ENCODE measurements at regions not wholly inside any gene's neighbourhood (a gene's known extent, or its start where the extent isn't known, plus 50 kb on each side); places are given as distances from the start of the nearest gene placed in this dataset.
"Not testable (repeated sequence)": the region's sequence is repeated elsewhere in the genome, so short reads cannot be mapped to it uniquely, and the experiment has no call there.

DNA sequence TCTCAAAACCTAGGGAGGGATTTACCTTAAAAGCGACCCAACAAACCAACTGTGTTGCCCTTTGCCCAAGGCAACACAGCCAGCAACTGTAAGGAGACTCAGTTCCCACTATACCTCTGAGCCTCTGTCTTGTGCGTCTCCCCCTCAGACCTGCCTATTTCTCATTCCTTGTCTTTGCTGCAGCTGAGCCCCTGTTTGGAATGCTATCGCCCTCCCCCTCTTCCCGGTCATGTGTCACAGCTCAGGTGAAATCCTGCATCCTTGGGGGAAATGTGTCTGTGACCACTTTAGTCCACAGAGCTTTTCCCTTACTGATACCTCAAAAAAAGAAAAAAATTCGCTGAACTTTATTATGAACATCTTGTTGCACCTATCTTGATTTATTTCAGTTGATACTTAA is 52.0 kb upstream of the LRIG1 start:
- H3K9ac ChIP-seq (ENCODE audit: low read length) = no peak overlapping the region
- H3K4me1 ChIP-seq (ENCODE audit: control insufficient read depth, insufficient read depth, low read length) = peaks cover 5% of the 10 kb centered on the region
- H3K27me3 ChIP-seq (replicated peaks; ENCODE audit: control insufficient read depth, insufficient read depth, low read length) = peaks cover 8% of the 10 kb centered on the region
- DNase-seq (ENCODE audit: low read depth) = no peak
- H3K36me3 ChIP-seq (ENCODE audit: control insufficient read depth, insufficient read depth, low read length, severe bottlenecking) = no peaks in the 10 kb centered on the region
- H3K4me3 ChIP-seq (ENCODE audit: low read length) = no peak overlapping the region
- H3K9me3 ChIP-seq (ENCODE audit: control insufficient read depth, low read length) = no peaks in the 10 kb centered on the region

DNA sequence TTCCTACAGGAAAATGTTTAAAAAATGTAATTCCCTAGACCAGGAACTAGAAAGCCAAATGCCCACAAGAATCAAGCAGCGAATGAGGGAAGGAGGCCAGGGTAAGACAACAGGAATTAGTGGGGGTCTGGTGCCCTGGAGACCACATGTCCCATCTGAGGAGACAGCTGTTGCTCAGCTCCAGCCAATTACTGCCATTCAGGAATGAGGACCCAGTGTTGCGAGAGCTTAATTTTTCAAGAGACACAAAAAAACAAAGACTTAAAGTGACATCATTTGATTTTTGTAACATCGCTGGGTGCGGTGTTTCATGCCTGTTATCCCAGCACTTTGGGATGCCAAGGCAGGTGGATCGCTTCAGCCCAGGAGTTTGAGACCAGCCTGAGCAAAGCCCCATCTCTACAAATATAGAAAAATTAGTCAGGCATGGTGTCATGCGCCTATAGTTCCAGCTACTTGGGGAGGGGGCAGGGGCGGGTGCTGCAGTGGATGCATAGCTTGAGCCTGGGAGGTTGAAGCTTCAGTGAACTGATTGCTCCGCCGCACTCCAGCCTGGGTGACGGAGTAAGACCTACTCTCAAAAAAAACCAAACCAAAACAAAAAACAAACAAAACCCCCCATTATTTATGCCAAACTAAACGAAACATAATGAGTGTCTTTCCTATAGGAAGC is 52.8 kb upstream of the LRIG1 start:
- Histone ChIP-seq H3K9me3 (ENCODE audit: control insufficient read depth, low read length) (no peaks in the 10 kb centered on the region), H3K4me3 (ENCODE audit: low read length) (no peak overlapping the region), H3K9ac (ENCODE audit: low read length) (no peak overlapping the region), H3K27me3 (replicated peaks; ENCODE audit: control insufficient read depth, insufficient read depth, low read length) (peaks cover 8% of the 10 kb centered on the region), H3K36me3 (ENCODE audit: control insufficient read depth, insufficient read depth, low read length, severe bottlenecking) (no peaks in the 10 kb centered on the region), H3K4me1 (ENCODE audit: control insufficient read depth, insufficient read depth, low read length) (peaks cover 5% of the 10 kb centered on the region)
- DNase-seq (ENCODE audit: low read depth) = no peak

DNA sequence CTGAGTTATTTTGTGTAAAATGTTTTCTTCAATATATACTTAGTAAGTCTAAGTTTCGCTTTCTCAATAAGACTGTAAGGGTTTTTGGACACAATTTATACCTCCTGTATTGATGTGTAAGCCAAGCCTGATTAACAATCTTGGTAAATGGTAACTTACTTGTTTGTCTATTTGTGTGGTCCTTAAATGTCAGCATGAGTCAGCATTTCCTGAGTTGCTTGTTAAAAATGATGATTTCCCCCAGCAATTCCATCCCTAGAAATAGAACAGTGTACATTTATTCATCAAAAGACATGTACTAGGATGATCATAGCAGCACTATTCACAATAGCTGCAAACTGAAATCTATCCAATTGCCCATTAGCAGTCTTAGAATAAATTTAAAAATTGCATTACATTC is 53.4 kb upstream of the LRIG1 start:
- no peaks in the 10 kb centered on the region for H3K9me3 ChIP-seq (ENCODE audit: control insufficient read depth, low read length)
- H3K36me3 ChIP-seq (ENCODE audit: control insufficient read depth, insufficient read depth, low read length, severe bottlenecking) = no peaks in the 10 kb centered on the region
- no peak overlapping the region for H3K9ac ChIP-seq (ENCODE audit: low read length)
- H3K4me3 ChIP-seq (ENCODE audit: low read length) = no peak overlapping the region
- peak; percentile 46 for DNase-seq (ENCODE audit: low read depth)
- peaks cover 8% of the 10 kb centered on the region for H3K27me3 ChIP-seq (replicated peaks; ENCODE audit: control insufficient read depth, insufficient read depth, low read length)
- H3K4me1 ChIP-seq (ENCODE audit: control insufficient read depth, insufficient read depth, low read length) = peaks cover 5% of the 10 kb centered on the region

DNA sequence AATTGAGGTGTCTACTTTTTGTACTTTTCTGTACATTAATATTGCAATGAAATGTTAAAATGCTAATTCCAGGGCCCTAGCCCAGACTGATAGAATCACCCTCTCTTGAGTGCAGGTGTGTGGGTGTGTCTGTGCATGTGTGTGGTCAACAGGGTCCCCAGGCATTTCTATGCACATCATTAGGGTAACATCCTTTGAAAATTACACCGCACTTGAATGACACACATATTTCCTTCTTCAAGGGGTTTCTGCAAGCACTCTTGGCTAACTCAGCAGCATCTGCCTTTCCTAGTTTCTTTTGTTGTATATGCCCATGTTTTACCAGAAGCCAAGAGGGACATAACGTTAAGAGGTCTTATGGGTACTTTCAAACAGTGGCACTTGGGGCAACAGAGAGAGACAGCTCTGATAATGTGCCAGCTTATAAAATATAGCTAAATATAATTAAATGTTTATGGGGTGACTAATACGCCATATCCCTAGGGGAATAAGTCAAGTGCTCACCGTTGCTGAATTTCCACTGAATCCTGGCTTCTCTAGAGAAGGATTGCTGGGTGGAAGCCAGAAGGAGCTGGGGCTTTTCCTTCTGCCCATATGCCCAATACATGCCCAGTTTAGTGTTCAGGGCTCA is 54.5 kb upstream of the LRIG1 start:
- no peak overlapping the region for H3K4me3 ChIP-seq (ENCODE audit: low read length)
- H3K9me3 ChIP-seq (ENCODE audit: control insufficient read depth, low read length) = no peaks in the 10 kb centered on the region
- DNase-seq (ENCODE audit: low read depth) = no peak
- peaks cover 5% of the 10 kb centered on the region for H3K4me1 ChIP-seq (ENCODE audit: control insufficient read depth, insufficient read depth, low read length)
- H3K36me3 ChIP-seq (ENCODE audit: control insufficient read depth, insufficient read depth, low read length, severe bottlenecking) = no peaks in the 10 kb centered on the region
- H3K27me3 ChIP-seq (replicated peaks; ENCODE audit: control insufficient read depth, insufficient read depth, low read length) = peaks cover 8% of the 10 kb centered on the region
- no peak overlapping the region for H3K9ac ChIP-seq (ENCODE audit: low read length)

- H3K4me3 ChIP-seq (ENCODE audit: low read length) = no peak overlapping the region
- H3K9ac ChIP-seq (ENCODE audit: low read length) = no peak overlapping the region
- peaks cover 5% of the 10 kb centered on the region for H3K4me1 ChIP-seq (ENCODE audit: control insufficient read depth, insufficient read depth, low read length)
- no peak for DNase-seq (ENCODE audit: low read depth)
- peaks cover 8% of the 10 kb centered on the region for H3K27me3 ChIP-seq (replicated peaks; ENCODE audit: control insufficient read depth, insufficient read depth, low read length)
- H3K9me3 ChIP-seq (ENCODE audit: control insufficient read depth, low read length) = no peaks in the 10 kb centered on the region
- no peaks in the 10 kb centered on the region for H3K36me3 ChIP-seq (ENCODE audit: control insufficient read depth, insufficient read depth, low read length, severe bottlenecking)
These were observed 56.3 kb upstream of the LRIG1 start for GRCh38 chr3:66557170-66557569.

- not testable (repeated sequence) for H3K27me3 ChIP-seq (replicated peaks; ENCODE audit: control insufficient read depth, insufficient read depth, low read length); DNase-seq (ENCODE audit: low read depth); H3K36me3 ChIP-seq (ENCODE audit: control insufficient read depth, insufficient read depth, low read length, severe bottlenecking); H3K4me3 ChIP-seq (ENCODE audit: low read length); H3K9me3 ChIP-seq (ENCODE audit: control insufficient read depth, low read length); H3K4me1 ChIP-seq (ENCODE audit: control insufficient read depth, insufficient read depth, low read length); H3K9ac ChIP-seq (ENCODE audit: low read length)
These were observed 59.1 kb upstream of the LRIG1 start for GRCh38 chr3:66559924-66560323.

DNA sequence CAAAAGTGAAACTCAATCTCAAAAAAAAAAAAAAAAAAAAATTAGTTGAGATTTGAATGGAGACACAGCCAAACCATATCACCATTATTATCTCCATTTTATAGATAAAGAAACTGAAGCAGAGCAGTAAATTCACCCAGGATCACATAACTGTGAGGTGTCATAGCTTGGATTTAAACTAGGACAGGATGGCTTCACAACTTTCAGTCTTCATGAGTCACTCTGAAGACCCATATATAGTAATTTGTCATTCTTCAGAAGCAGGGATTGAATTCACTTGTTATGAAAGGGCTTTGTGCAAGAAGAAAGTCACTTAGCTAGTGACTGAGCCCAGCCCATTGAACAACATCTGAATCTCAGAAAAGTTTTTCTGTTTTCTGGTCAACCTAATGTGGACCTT is 60.5 kb upstream of the LRIG1 start:
- Histone ChIP-seq H3K9me3 (ENCODE audit: control insufficient read depth, low read length) (no peaks in the 10 kb centered on the region), H3K27me3 (replicated peaks; ENCODE audit: control insufficient read depth, insufficient read depth, low read length) (peaks cover 8% of the 10 kb centered on the region), H3K9ac (ENCODE audit: low read length) (no peak overlapping the region), H3K36me3 (ENCODE audit: control insufficient read depth, insufficient read depth, low read length, severe bottlenecking) (no peaks in the 10 kb centered on the region), H3K4me1 (ENCODE audit: control insufficient read depth, insufficient read depth, low read length) (no peaks in the 10 kb centered on the region), H3K4me3 (ENCODE audit: low read length) (no peak overlapping the region)
- peak; percentile 12 for DNase-seq (ENCODE audit: low read depth)

- Histone ChIP-seq H3K9ac (ENCODE audit: low read length) (no peak overlapping the region), H3K4me1 (ENCODE audit: control insufficient read depth, insufficient read depth, low read length) (peaks cover 3% of the 10 kb centered on the region), H3K27me3 (replicated peaks; ENCODE audit: control insufficient read depth, insufficient read depth, low read length) (no peaks in the 10 kb centered on the region), H3K9me3 (ENCODE audit: control insufficient read depth, low read length) (no peaks in the 10 kb centered on the region), H3K4me3 (ENCODE audit: low read length) (no peak overlapping the region), H3K36me3 (ENCODE audit: control insufficient read depth, insufficient read depth, low read length, severe bottlenecking) (no peaks in the 10 kb centered on the region)
- DNase-seq (ENCODE audit: low read depth) = no peak
These were observed 64.5 kb upstream of the LRIG1 start for GRCh38 chr3:66565301-66565700.

GRCh38 chr3:66567077-66567476 is 66.3 kb upstream of the LRIG1 start:
- peaks cover 3% of the 10 kb centered on the region for H3K4me1 ChIP-seq (ENCODE audit: control insufficient read depth, insufficient read depth, low read length)
- H3K36me3 ChIP-seq (ENCODE audit: control insufficient read depth, insufficient read depth, low read length, severe bottlenecking) = no peaks in the 10 kb centered on the region
- no peaks in the 10 kb centered on the region for H3K27me3 ChIP-seq (replicated peaks; ENCODE audit: control insufficient read depth, insufficient read depth, low read length)
- no peak overlapping the region for H3K4me3 ChIP-seq (ENCODE audit: low read length)
- DNase-seq (ENCODE audit: low read depth) = peak; percentile 71
- no peak overlapping the region for H3K9ac ChIP-seq (ENCODE audit: low read length)
- H3K9me3 ChIP-seq (ENCODE audit: control insufficient read depth, low read length) = no peaks in the 10 kb centered on the region

GRCh38 chr3:66572090-66572675 is 71.4 kb upstream of the LRIG1 start:
- Histone ChIP-seq H3K4me3 (ENCODE audit: low read length) (no peak overlapping the region), H3K27me3 (replicated peaks; ENCODE audit: control insufficient read depth, insufficient read depth, low read length) (no peaks in the 10 kb centered on the region)
- no peak for DNase-seq (ENCODE audit: low read depth)

DNA sequence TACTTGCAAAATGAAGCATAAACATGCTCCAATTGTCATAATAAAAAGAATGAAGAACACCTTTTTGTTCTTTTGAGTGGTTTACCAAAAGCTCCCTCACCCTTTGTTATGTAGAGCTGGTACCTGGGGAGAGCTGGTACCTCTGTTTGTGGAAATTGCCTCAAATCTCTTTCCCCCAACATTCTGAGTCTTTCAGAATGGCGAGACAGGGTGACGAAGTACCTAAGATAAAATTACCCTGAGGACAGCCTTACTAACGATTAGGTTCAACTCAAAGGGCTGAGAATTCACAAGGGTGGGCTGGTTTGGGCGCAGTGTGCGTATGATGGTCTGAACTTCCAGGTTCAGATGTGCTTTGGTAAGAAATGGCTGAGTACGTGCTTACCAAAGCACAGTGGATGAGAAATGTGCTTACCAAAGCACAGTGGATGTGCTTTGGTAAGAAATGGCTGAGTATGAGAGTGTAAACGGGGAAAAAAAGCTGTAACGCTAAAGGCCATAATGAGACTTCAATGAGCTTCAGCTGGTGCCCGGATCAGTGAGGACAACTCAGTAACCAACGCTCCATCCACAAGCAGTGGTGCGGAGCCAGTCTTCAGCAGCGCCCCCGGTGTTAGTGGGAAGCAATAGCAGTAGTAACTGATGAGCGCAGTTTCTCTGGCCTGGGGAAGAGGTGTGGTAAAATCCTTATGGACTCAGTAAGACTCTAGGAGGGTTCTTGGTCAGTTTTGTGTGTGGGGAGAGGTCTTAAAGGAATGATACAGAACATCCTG is 72.3 kb upstream of the LRIG1 start:
- no peak overlapping the region for H3K9ac ChIP-seq (ENCODE audit: low read length)
- no peaks in the 10 kb centered on the region for H3K4me1 ChIP-seq (ENCODE audit: control insufficient read depth, insufficient read depth, low read length)
- no peaks in the 10 kb centered on the region for H3K9me3 ChIP-seq (ENCODE audit: control insufficient read depth, low read length)
- DNase-seq (ENCODE audit: low read depth) = no peak
- H3K36me3 ChIP-seq (ENCODE audit: control insufficient read depth, insufficient read depth, low read length, severe bottlenecking) = no peaks in the 10 kb centered on the region
- no peak overlapping the region for H3K4me3 ChIP-seq (ENCODE audit: low read length)
- H3K27me3 ChIP-seq (replicated peaks; ENCODE audit: control insufficient read depth, insufficient read depth, low read length) = no peaks in the 10 kb centered on the region

More at GRCh38 chr3:66572090-66572675, 71.4 kb upstream of the LRIG1 start:
- no peak overlapping the region for H3K9ac ChIP-seq (ENCODE audit: low read length)
- no peaks in the 10 kb centered on the region for H3K9me3 ChIP-seq (ENCODE audit: control insufficient read depth, low read length)
- peaks cover under 1% of the 10 kb centered on the region for H3K4me1 ChIP-seq (ENCODE audit: control insufficient read depth, insufficient read depth, low read length)
- H3K36me3 ChIP-seq (ENCODE audit: control insufficient read depth, insufficient read depth, low read length, severe bottlenecking) = no peaks in the 10 kb centered on the region
